Lower leg skin (tissue), 3 donors: ENCODE measurements at regions not wholly inside any gene's neighbourhood (a gene's known extent, or its start where the extent isn't known, plus 50 kb on each side); places are given as distances from the start of the nearest gene placed in this dataset.
"Not testable (repeated sequence)": the region's sequence is repeated elsewhere in the genome, so short reads cannot be mapped to it uniquely, and the experiment has no call there.

Experiments used
- POLR2A ChIP-seq, 2 donors: fragments of 450-650 bp; IDR thresholded peaks; one replicate each; pipeline ENCODE4 v1.6.1; 2016 to 2017; ENCODE audit warnings: antibody characterized with exemption in 2 of 2, mild to moderate bottlenecking in 1 of 2, moderate library complexity in 1 of 2
- TF ChIP-seq, protein P1 (sequence below), 3 donors: fragments of 450-650 bp; IDR thresholded peaks; one replicate each; pipeline ENCODE4 v1.5.1; 2016; ENCODE audit warnings: antibody characterized with exemption in 3 of 3, mild to moderate bottlenecking in 3 of 3, moderate library complexity in 2 of 3

GRCh38 chr15:21718108-21718507 lies 159.4 kb downstream of the POTEB start:
- TF ChIP-seq, protein P1, sequence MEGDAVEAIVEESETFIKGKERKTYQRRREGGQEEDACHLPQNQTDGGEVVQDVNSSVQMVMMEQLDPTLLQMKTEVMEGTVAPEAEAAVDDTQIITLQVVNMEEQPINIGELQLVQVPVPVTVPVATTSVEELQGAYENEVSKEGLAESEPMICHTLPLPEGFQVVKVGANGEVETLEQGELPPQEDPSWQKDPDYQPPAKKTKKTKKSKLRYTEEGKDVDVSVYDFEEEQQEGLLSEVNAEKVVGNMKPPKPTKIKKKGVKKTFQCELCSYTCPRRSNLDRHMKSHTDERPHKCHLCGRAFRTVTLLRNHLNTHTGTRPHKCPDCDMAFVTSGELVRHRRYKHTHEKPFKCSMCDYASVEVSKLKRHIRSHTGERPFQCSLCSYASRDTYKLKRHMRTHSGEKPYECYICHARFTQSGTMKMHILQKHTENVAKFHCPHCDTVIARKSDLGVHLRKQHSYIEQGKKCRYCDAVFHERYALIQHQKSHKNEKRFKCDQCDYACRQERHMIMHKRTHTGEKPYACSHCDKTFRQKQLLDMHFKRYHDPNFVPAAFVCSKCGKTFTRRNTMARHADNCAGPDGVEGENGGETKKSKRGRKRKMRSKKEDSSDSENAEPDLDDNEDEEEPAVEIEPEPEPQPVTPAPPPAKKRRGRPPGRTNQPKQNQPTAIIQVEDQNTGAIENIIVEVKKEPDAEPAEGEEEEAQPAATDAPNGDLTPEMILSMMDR (IDR thresholded peaks at IDR 0.05), result not testable (repeated sequence)
- not testable (repeated sequence) for TF ChIP-seq POLR2A (IDR thresholded peaks at IDR 0.05)
